MM.1S (cell line): ENCODE measurements at regions not wholly inside any gene's neighbourhood (a gene's known extent, or its start where the extent isn't known, plus 50 kb on each side); places are given as distances from the start of the nearest gene placed in this dataset.

ENCODE experiments used
- DNase-seq: peaks from one replicate; pipeline ENCODE4 v3.0.0-alpha.2; 2015
- H2AFZ ChIP-seq: fragments of 300-600 bp; sonication (generic); 2 replicates; pipeline ENCODE4 v1.6.0; 2016; ENCODE audit warnings: antibody characterized with exemption, low read length
- H3F3A ChIP-seq: fragments of 300-600 bp; sonication (generic); 2 replicates; pipeline ENCODE4 v1.6.1; 2016; ENCODE audit warnings: mild to moderate bottlenecking, antibody characterized with exemption, low read length, moderate library complexity, mixed read lengths; ENCODE audit not compliant: insufficient read depth
- H3K27ac ChIP-seq: fragments of 300-600 bp; sonication (generic); 2 replicates; pipeline ENCODE4 v1.5.1; 2016; ENCODE audit warnings: mild to moderate bottlenecking, low read length
- H3K27me3 ChIP-seq: fragments of 300-600 bp; sonication (generic); replicated peaks from 2 replicates; pipeline ENCODE4 v1.6.0; 2016; ENCODE audit warnings: low read length; ENCODE audit not compliant: insufficient read depth
- H3K36me3 ChIP-seq: fragments of 300-600 bp; sonication (generic); replicated peaks from 2 replicates; pipeline ENCODE4 v1.6.1; 2016; ENCODE audit warnings: mild to moderate bottlenecking, low read length, mixed read lengths; ENCODE audit not compliant: insufficient read depth
- H3K4me1 ChIP-seq: fragments of 300-600 bp; sonication (generic); 2 replicates; pipeline ENCODE4 v1.6.1; 2016; ENCODE audit warnings: low read length, mixed read lengths
- H3K4me2 ChIP-seq: fragments of 300-600 bp; sonication (generic); 2 replicates; pipeline ENCODE4 v1.6.0; 2016; ENCODE audit warnings: low read depth, low read length
- H3K4me3 ChIP-seq: fragments of 300-600 bp; sonication (generic); 2 replicates; pipeline ENCODE4 v1.5.1; 2016; ENCODE audit warnings: low read length, mixed read lengths
- H3K79me2 ChIP-seq: fragments of 300-600 bp; sonication (generic); 2 replicates; pipeline ENCODE4 v1.6.1; 2016; ENCODE audit warnings: mixed run types, low read length, mixed read lengths
- H3K9ac ChIP-seq: fragments of 300-600 bp; sonication (generic); 2 replicates; pipeline ENCODE4 v1.6.1; 2016; ENCODE audit warnings: low read length, mixed read lengths
- H3K9me2 ChIP-seq: fragments of 300-600 bp; sonication (generic); replicated peaks from 2 replicates; pipeline ENCODE4 v1.6.1; 2016; ENCODE audit warnings: mild to moderate bottlenecking, low read length, mixed read lengths; ENCODE audit not compliant: insufficient read depth
- H3K9me3 ChIP-seq: fragments of 300-600 bp; sonication (generic); replicated peaks from 2 replicates; pipeline ENCODE4 v1.6.1; 2016; ENCODE audit warnings: mild to moderate bottlenecking, low read length, mixed read lengths; ENCODE audit not compliant: insufficient read depth
- H4K20me1 ChIP-seq: fragments of 300-600 bp; sonication (generic); 2 replicates; pipeline ENCODE4 v1.6.1; 2016; ENCODE audit warnings: mild to moderate bottlenecking, low read length, moderate library complexity, mixed read lengths; ENCODE audit not compliant: insufficient read depth
- CTCF ChIP-seq: fragments of 300-600 bp; sonication (generic); IDR thresholded peaks from 2 replicates; pipeline ENCODE4 v1.5.1; 2016; ENCODE audit warnings: antibody characterized with exemption, low read length, mixed read lengths
- EZH2 ChIP-seq: fragments of 300-600 bp; sonication (generic); optimal IDR thresholded peaks from 2 replicates; pipeline ENCODE3; 2017; ENCODE audit warnings: low read depth, mild to moderate bottlenecking, antibody characterized with exemption, low read length, mixed read lengths
- EZH2phosphoT487 ChIP-seq: fragments of 300-600 bp; sonication (generic); IDR thresholded peaks from 2 replicates; pipeline ENCODE4 v1.6.1; 2018; ENCODE audit warnings: antibody characterized with exemption, low read length

GRCh38 chr2:147390475-147390874 is 454.4 kb upstream of the ACVR2A start:
- Histone ChIP-seq H3K9me3 (no peaks in the 10 kb centered on the region), H3K79me2 (no peaks in the 10 kb centered on the region), H2AFZ (no peak overlapping the region), H3F3A (no peaks in the 10 kb centered on the region), H3K9ac (no peak overlapping the region), H3K27ac (no peak overlapping the region), H3K4me1 (peaks cover 4% of the 10 kb centered on the region; the same call in 1 of the 2 replicates), H3K9me2 (no peaks in the 10 kb centered on the region), H3K36me3 (no peaks in the 10 kb centered on the region), H3K27me3 (no peaks in the 10 kb centered on the region), H3K4me2 (no peak overlapping the region), H3K4me3 (no peak overlapping the region), H4K20me1 (no peaks in the 10 kb centered on the region)
- no peak for DNase-seq
- TF ChIP-seq EZH2phosphoT487 (no peak), CTCF (no peak), EZH2 (no peak)

GRCh38 chr2:147389218-147389617 is 455.6 kb upstream of the ACVR2A start:
- no peaks in the 10 kb centered on the region for H3K27me3 ChIP-seq
- no peak overlapping the region for H2AFZ ChIP-seq
- no peaks in the 10 kb centered on the region for H3K79me2 ChIP-seq
- no peak overlapping the region for H3K9ac ChIP-seq
- H3K4me3 ChIP-seq, result no peak overlapping the region
- no peaks in the 10 kb centered on the region for H3K9me2 ChIP-seq
- no peak for DNase-seq
- H3K4me2 ChIP-seq, result no peak overlapping the region
- no peaks in the 10 kb centered on the region for H3F3A ChIP-seq
- no peaks in the 10 kb centered on the region for H3K36me3 ChIP-seq
- H3K9me3 ChIP-seq, result no peaks in the 10 kb centered on the region
- no peak overlapping the region for H3K27ac ChIP-seq
- no peak for TF ChIP-seq EZH2
- no peak for TF ChIP-seq EZH2phosphoT487
- TF ChIP-seq CTCF, result no peak
- H4K20me1 ChIP-seq, result no peaks in the 10 kb centered on the region
- H3K4me1 ChIP-seq, result peaks cover 5% of the 10 kb centered on the region; the same call in 1 of the 2 replicates

- no peak overlapping the region for H2AFZ ChIP-seq
- H3K9ac ChIP-seq, result no peak overlapping the region
- DNase-seq, result no peak
- H3K27ac ChIP-seq, result no peak overlapping the region
- TF ChIP-seq EZH2, result no peak
- no peak for TF ChIP-seq EZH2phosphoT487
- TF ChIP-seq CTCF, result no peak
- H3K9me2 ChIP-seq, result no peaks in the 10 kb centered on the region
- H3K9me3 ChIP-seq, result no peaks in the 10 kb centered on the region
- H3K27me3 ChIP-seq, result no peaks in the 10 kb centered on the region
- no peaks in the 10 kb centered on the region for H3K36me3 ChIP-seq
- no peaks in the 10 kb centered on the region for H3K79me2 ChIP-seq
- no peak overlapping the region for H3K4me2 ChIP-seq
- H3K4me3 ChIP-seq, result no peak overlapping the region
- H4K20me1 ChIP-seq, result no peaks in the 10 kb centered on the region
- H3F3A ChIP-seq, result no peaks in the 10 kb centered on the region
- peaks cover 5% of the 10 kb centered on the region; the same call in 1 of the 2 replicates for H3K4me1 ChIP-seq
Measured at GRCh38 chr2:147388217-147388616, 456.6 kb upstream of the ACVR2A start.
